OCI-LY3 (cell line): ENCODE measurements at regions not wholly inside any gene's neighbourhood (a gene's known extent, or its start where the extent isn't known, plus 50 kb on each side); places are given as distances from the start of the nearest gene placed in this dataset.

ENCODE experiments used
- H2AFZ ChIP-seq: fragments of 200-600, 300-600 bp; shearing (Covaris generic); 2 replicates; pipeline ENCODE4 v1.6.0; 2014; ENCODE audit warnings: antibody characterized with exemption, low read depth, low read length
- H3K27ac ChIP-seq: fragments of 200-600, 300-600 bp; sonication (generic); 2 replicates; pipeline ENCODE4 v1.5.1; 2014; ENCODE audit warnings: mild to moderate bottlenecking, low read length, moderate library complexity, mixed read lengths
- H3K27me3 ChIP-seq: fragments of 200-600, 300-600 bp; sonication (generic); 2 replicates; pipeline ENCODE4 v1.6.1; 2014; ENCODE audit warnings: low read depth, low read length, mixed read lengths
- H3K36me3 ChIP-seq: fragments of 200-600, 300-600 bp; sonication (generic); replicated peaks from 2 replicates; pipeline ENCODE3; 2014; ENCODE audit warnings: low read depth, low read length, mixed read lengths
- H3K4me1 ChIP-seq: fragments of 300-600, 200-600 bp; sonication (generic); 2 replicates; pipeline ENCODE4 v1.6.1; 2014; ENCODE audit warnings: low read length, mixed read lengths
- H3K4me2 ChIP-seq: fragments of 200-600, 300-600 bp; sonication (generic); 2 replicates; pipeline ENCODE4 v1.6.1; 2014; ENCODE audit warnings: low read length, mixed read lengths
- H3K4me3 ChIP-seq: fragments of 300-600, 200-600 bp; sonication (generic); 2 replicates; pipeline ENCODE4 v1.5.1; 2014; ENCODE audit warnings: antibody characterized with exemption, mild to moderate bottlenecking, low read length, moderate library complexity
- H3K79me2 ChIP-seq: fragments of 300-600, 200-600 bp; shearing (Covaris generic); 2 replicates; pipeline ENCODE4 v1.6.1; 2014; ENCODE audit warnings: mild to moderate bottlenecking, low read length, mixed read lengths
- H3K9ac ChIP-seq: fragments of 300-600, 200-600 bp; shearing (Covaris generic); 2 replicates; pipeline ENCODE4 v1.6.0; 2014; ENCODE audit warnings: mild to moderate bottlenecking, low read length, moderate library complexity
- H3K9me3 ChIP-seq: fragments of 200-600, 300-600 bp; shearing (Covaris generic); 2 replicates; pipeline ENCODE4 v1.6.1; 2014; ENCODE audit warnings: low read length, mixed read lengths; ENCODE audit not compliant: insufficient read depth
- H4K20me1 ChIP-seq: fragments of 200-600, 300-600 bp; sonication (generic); 2 replicates; pipeline ENCODE4 v1.6.1; 2016; ENCODE audit warnings: low read length, mixed read lengths; ENCODE audit not compliant: insufficient read depth
- CTCF ChIP-seq: fragments of 200-600, 300-600 bp; sonication (generic); IDR thresholded peaks from 2 replicates; pipeline ENCODE4 v1.5.1; 2014; ENCODE audit warnings: antibody characterized with exemption, low read length, low read depth
- EZH2phosphoT487 ChIP-seq: fragments of 200-600 bp; shearing (Covaris generic); IDR thresholded peaks from 2 replicates; pipeline ENCODE4 v1.6.1; 2018; ENCODE audit warnings: antibody characterized with exemption, mixed run types, low read depth

- Histone ChIP-seq H3K4me3 (no peak overlapping the region), H3K9ac (no peak overlapping the region), H3K9me3 (no peaks in the 10 kb centered on the region), H3K27ac (no peak overlapping the region), H2AFZ (no peak overlapping the region), H3K27me3 (no peaks in the 10 kb centered on the region), H4K20me1 (no peaks in the 10 kb centered on the region), H3K36me3 (no peaks in the 10 kb centered on the region), H3K4me1 (peaks cover 16% of the 10 kb centered on the region), H3K4me2 (no peak overlapping the region), H3K79me2 (no peaks in the 10 kb centered on the region)
- TF ChIP-seq EZH2phosphoT487 (no peak), CTCF (no peak)
These were observed 403.8 kb upstream of the MGAT4C start for GRCh38 chr12:86659985-86660384.

GRCh38 chr12:86658303-86658702 lies 402.1 kb upstream of the MGAT4C start:
- no peak overlapping the region for H3K27ac ChIP-seq
- H3K9me3 ChIP-seq, result no peaks in the 10 kb centered on the region
- H3K9ac ChIP-seq, result no peak overlapping the region
- TF ChIP-seq EZH2phosphoT487, result no peak
- no peak for TF ChIP-seq CTCF
- H3K36me3 ChIP-seq, result no peaks in the 10 kb centered on the region
- H4K20me1 ChIP-seq, result no peaks in the 10 kb centered on the region
- no peak overlapping the region for H2AFZ ChIP-seq
- no peaks in the 10 kb centered on the region for H3K27me3 ChIP-seq
- peaks cover 7% of the 10 kb centered on the region for H3K4me1 ChIP-seq
- no peak overlapping the region for H3K4me2 ChIP-seq
- no peaks in the 10 kb centered on the region for H3K79me2 ChIP-seq
- no peak overlapping the region for H3K4me3 ChIP-seq

GRCh38 chr12:86647800-86648199 lies 391.6 kb upstream of the MGAT4C start:
- Histone ChIP-seq H3K27ac (no peak overlapping the region), H4K20me1 (no peaks in the 10 kb centered on the region), H3K9me3 (no peaks in the 10 kb centered on the region), H3K9ac (no peak overlapping the region), H3K4me3 (no peak overlapping the region), H2AFZ (no peak overlapping the region), H3K4me1 (no peaks in the 10 kb centered on the region), H3K36me3 (no peaks in the 10 kb centered on the region), H3K79me2 (no peaks in the 10 kb centered on the region), H3K27me3 (no peaks in the 10 kb centered on the region), H3K4me2 (no peak overlapping the region)
- TF ChIP-seq EZH2phosphoT487 (no peak), CTCF (no peak)

GRCh38 chr12:86634456-86635410 lies 378.5 kb upstream of the MGAT4C start:
- no peak overlapping the region for H3K4me2 ChIP-seq
- H3K27me3 ChIP-seq, result no peaks in the 10 kb centered on the region
- no peaks in the 10 kb centered on the region for H3K9me3 ChIP-seq
- H3K27ac ChIP-seq, result no peak overlapping the region
- no peaks in the 10 kb centered on the region for H3K79me2 ChIP-seq
- no peak overlapping the region for H2AFZ ChIP-seq
- no peak overlapping the region for H3K9ac ChIP-seq
- no peak overlapping the region for H3K4me3 ChIP-seq
- TF ChIP-seq EZH2phosphoT487, result no peak
- no peak for TF ChIP-seq CTCF
- H3K4me1 ChIP-seq, result no peaks in the 10 kb centered on the region
- no peaks in the 10 kb centered on the region for H4K20me1 ChIP-seq
- no peaks in the 10 kb centered on the region for H3K36me3 ChIP-seq
